ENCODE measurements at regions not wholly inside any gene's neighbourhood (a gene's known extent, or its start where the extent isn't known, plus 50 kb on each side); places are given as distances from the start of the nearest gene placed in this dataset.

DNA sequence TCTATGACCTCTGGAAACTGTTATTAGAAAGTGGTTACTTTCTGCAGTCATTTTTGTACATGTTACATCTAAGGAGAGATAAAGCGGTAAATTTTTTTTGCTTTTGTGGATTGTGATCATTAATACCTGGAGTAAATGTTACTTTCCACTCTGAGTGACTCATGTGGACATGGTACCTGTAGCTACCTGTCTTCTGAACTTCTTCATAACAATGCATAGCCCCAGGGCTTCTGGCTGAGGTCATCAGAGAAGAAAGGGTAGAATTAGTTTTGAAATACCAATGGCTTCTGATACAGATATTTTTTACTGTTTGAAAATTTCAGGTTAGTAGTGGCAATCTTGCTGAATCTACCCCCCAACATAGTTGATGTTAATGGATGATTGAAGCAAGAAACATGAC lies 489.3 kb downstream of the RWDD3 start:
- Histone ChIP-seq H4K8ac (ENCODE audit: extremely low read depth, insufficient read depth, low read length) (no peak overlapping the region), H2BK12ac (ENCODE audit: low read depth, low read length) (no peak overlapping the region), H4K5ac (ENCODE audit: insufficient read length, low read depth, low read length) (no peak overlapping the region), H3K4me1 (replicated peaks in 1 of 4; ENCODE audit: control insufficient read depth in 3 of 4, insufficient read depth in 4 of 4, low read length in 3 of 4) (0 out of 7 replicates have a peak, but pooled peaks cover 0 to 3% (median 0%) of the 10 kb centered on the region in 4 experiments), H4K91ac (replicated peaks; ENCODE audit: insufficient read length, low read length) (no peak overlapping the region), H2AK5ac (ENCODE audit: low read depth, low read length) (no peak overlapping the region), H2AFZ (ENCODE audit: low read length) (no peak overlapping the region), H3K56ac (replicated peaks; ENCODE audit: insufficient read length, low read depth, low read length) (no peak overlapping the region), H3K9me3 (ENCODE audit: insufficient read depth in 2 of 2, low read depth in 1 of 2, low read length in 1 of 2) (no peaks in the 10 kb centered on the region), H3K4me3 (ENCODE audit: extremely low read depth in 1 of 4, insufficient read depth in 2 of 4, low read depth in 3 of 4, low read length in 4 of 4) (no peak overlapping the region), H3K14ac (ENCODE audit: insufficient read length) (no peak overlapping the region), H3K23me2 (ENCODE audit: low read depth, low read length) (no peaks in the 10 kb centered on the region), H3K4ac (replicated peaks; ENCODE audit: insufficient read length, low read depth, low read length) (no peak overlapping the region), H2BK5ac (ENCODE audit: low read depth, low read length) (no peak overlapping the region), H3K27me3 (replicated peaks in 1 of 4; ENCODE audit: control insufficient read depth in 3 of 4, extremely low read depth in 1 of 4, insufficient read depth in 3 of 4, low read length in 3 of 4) (no peaks in the 10 kb centered on the region), H2BK15ac (ENCODE audit: low read length) (no peak overlapping the region), H3K79me2 (ENCODE audit: control insufficient read depth in 1 of 2, insufficient read depth in 2 of 2, low read length in 2 of 2) (no peaks in the 10 kb centered on the region), H3K18ac (ENCODE audit: extremely low read depth, low read length) (no peak overlapping the region), H2BK20ac (ENCODE audit: low read length) (no peak overlapping the region), H3K79me1 (ENCODE audit: low read depth, low read length) (no peaks in the 10 kb centered on the region), H2BK120ac (replicated peaks; ENCODE audit: low read depth, low read length) (no peak overlapping the region), H3K27ac (ENCODE audit: low read depth, low read length) (no peak overlapping the region), H3K4me2 (ENCODE audit: insufficient read depth in 1 of 2, low read depth in 2 of 2, low read length in 2 of 2) (no peak overlapping the region), H3K9ac (replicated peaks in 1 of 4; ENCODE audit: extremely low read depth in 1 of 4, low read depth in 3 of 4, low read length in 3 of 4) (no peak overlapping the region), H3K36me3 (ENCODE audit: control insufficient read depth in 2 of 4, insufficient read depth in 4 of 4, low read length in 3 of 4) (no peaks in the 10 kb centered on the region), H4K20me1 (replicated peaks in 1 of 2; ENCODE audit: control insufficient read depth in 1 of 2, insufficient read depth in 2 of 2, low read length in 2 of 2) (no peaks in the 10 kb centered on the region), H3K23ac (ENCODE audit: insufficient read length) (no peak overlapping the region)
- FAIRE-seq: no peak
- ChIA-PET POLR2A (ENCODE audit: partially characterized antibody) (no interaction called here), CTCF (ENCODE audit: partially characterized antibody) (interaction anchor here (1.0 kb wide), 1 partner anchor 11 kb away, joined by 5 read pairs; no protein-coding TSS in a partner anchor)
- DNase-seq (ENCODE audit: low read depth in 1 of 2, low spot score in 2 of 2): no peak
- WGBS, 2 experiments (ENCODE audit: extremely low coverage in 1 of 2, insufficient coverage in 1 of 2, insufficient read length in 1 of 2, insufficient replicate concordance in 2 of 2, low coverage in 1 of 2, low lambda C conversion rate in 2 of 2, missing lambda C conversion rate in 1 of 2): 93% methylated on average over 1 of the region's 1 CpG; no CpG with 5 or more reads in 1 of the 2 experiments
- TF ChIP-seq SRF (IDR thresholded peaks at IDR 0.05; ENCODE audit: low read depth, low read length): no peak
- TF ChIP-seq SIX5 (IDR thresholded peaks at IDR 0.05; ENCODE audit: low read depth, low read length): no peak
- TF ChIP-seq CREB1 (IDR thresholded peaks at IDR 0.05): no peak
- no peak for TF ChIP-seq POLR2A (IDR thresholded peaks at IDR 0.05; ENCODE audit: control extremely low read depth in 1 of 2, low read depth in 2 of 2, low read length in 2 of 2)
- TF ChIP-seq HDAC6 (IDR thresholded peaks at IDR 0.05; ENCODE audit: low read depth, low read length): no peak
- TF ChIP-seq TAF1 (IDR thresholded peaks at IDR 0.05; ENCODE audit: low read depth, low read length): no peak
- TF ChIP-seq BRCA1 (IDR thresholded peaks at IDR 0.05; ENCODE audit: low read depth, low read length): no peak
- TF ChIP-seq SIN3A (conservative IDR thresholded peaks at IDR 0.05 in 1 of 2, IDR thresholded peaks at IDR 0.05 in 1 of 2; ENCODE audit: low read depth in 1 of 2, low read length in 2 of 2): no peak
- TF ChIP-seq, protein P1, sequence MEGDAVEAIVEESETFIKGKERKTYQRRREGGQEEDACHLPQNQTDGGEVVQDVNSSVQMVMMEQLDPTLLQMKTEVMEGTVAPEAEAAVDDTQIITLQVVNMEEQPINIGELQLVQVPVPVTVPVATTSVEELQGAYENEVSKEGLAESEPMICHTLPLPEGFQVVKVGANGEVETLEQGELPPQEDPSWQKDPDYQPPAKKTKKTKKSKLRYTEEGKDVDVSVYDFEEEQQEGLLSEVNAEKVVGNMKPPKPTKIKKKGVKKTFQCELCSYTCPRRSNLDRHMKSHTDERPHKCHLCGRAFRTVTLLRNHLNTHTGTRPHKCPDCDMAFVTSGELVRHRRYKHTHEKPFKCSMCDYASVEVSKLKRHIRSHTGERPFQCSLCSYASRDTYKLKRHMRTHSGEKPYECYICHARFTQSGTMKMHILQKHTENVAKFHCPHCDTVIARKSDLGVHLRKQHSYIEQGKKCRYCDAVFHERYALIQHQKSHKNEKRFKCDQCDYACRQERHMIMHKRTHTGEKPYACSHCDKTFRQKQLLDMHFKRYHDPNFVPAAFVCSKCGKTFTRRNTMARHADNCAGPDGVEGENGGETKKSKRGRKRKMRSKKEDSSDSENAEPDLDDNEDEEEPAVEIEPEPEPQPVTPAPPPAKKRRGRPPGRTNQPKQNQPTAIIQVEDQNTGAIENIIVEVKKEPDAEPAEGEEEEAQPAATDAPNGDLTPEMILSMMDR (IDR thresholded peaks at IDR 0.05; ENCODE audit: control extremely low read depth in 1 of 3, insufficient read depth in 1 of 3, low read depth in 1 of 3, low read length in 3 of 3): no peak
- TF ChIP-seq SP4 (IDR thresholded peaks at IDR 0.05; ENCODE audit: low read length): no peak
- no peak for TF ChIP-seq TEAD4 (IDR thresholded peaks at IDR 0.05; ENCODE audit: low read depth, low read length)
- TF ChIP-seq KDM1A (IDR thresholded peaks at IDR 0.05; ENCODE audit: borderline replicate concordance, low read length): no peak
- no peak for TF ChIP-seq HDAC2 (IDR thresholded peaks at IDR 0.05; ENCODE audit: borderline replicate concordance in 1 of 2, low read depth in 2 of 2, low read length in 2 of 2)
- TF ChIP-seq GTF2F1 (IDR thresholded peaks at IDR 0.05; ENCODE audit: borderline replicate concordance, low read depth, low read length): no peak

Data from H1 (cell line).